Ovary (tissue), 7 donors: ENCODE measurements at regions not wholly inside any gene's neighbourhood (a gene's known extent, or its start where the extent isn't known, plus 50 kb on each side); places are given as distances from the start of the nearest gene placed in this dataset.
"Not testable (repeated sequence)": the region's sequence is repeated elsewhere in the genome, so short reads cannot be mapped to it uniquely, and the experiment has no call there.

Experiments
- DNase-seq, 5 donors: peaks; one replicate each; pipeline ENCODE4 v3.0.0-alpha.2; 2019 to 2020
- H3K27ac ChIP-seq, 2 donors: fragments of 200-600 bp; one replicate each; pipeline versions ENCODE4 v1.5.1 to v1.8.0; 2019 to 2022
- H3K27me3 ChIP-seq: fragments of 200-600 bp; one replicate; pipeline ENCODE4 v1.8.0; 2022
- H3K36me3 ChIP-seq: fragments of 200-600 bp; sonication (generic); one replicate; pipeline ENCODE4 v1.5.1; 2019
- H3K4me1 ChIP-seq: one replicate; pipeline ENCODE4 v1.8.1; 2013; ENCODE audit warnings: mild to moderate bottlenecking, moderate library complexity; ENCODE audit not compliant: insufficient read depth
- H3K4me3 ChIP-seq: fragments of 200-600 bp; sonication (generic); one replicate; pipeline ENCODE4 v1.5.1; 2017
- H3K9me3 ChIP-seq, 2 donors: fragments of 200-600 bp in 1 of 2; sonication (generic) in 1 of 2; one replicate each; pipeline versions ENCODE4 v1.5.1 to v1.8.1; 2013 to 2019; ENCODE audit warnings: mild to moderate bottlenecking in 1 of 2, moderate library complexity in 1 of 2
- EP300 ChIP-seq: sonication (generic); formaldehyde crosslinking; IDR thresholded peaks from one replicate; pipeline ENCODE4 v1.6.1; 2017; ENCODE audit warnings: antibody characterized with exemption
- POLR2A ChIP-seq: fragments of 450-650 bp; IDR thresholded peaks from one replicate; pipeline ENCODE4 v1.6.1; 2017; ENCODE audit warnings: antibody characterized with exemption, mild to moderate bottlenecking, moderate library complexity
- WGBS, 3 donors: extraction: QIAGEN DNeasy Blood & Tissue Kit in 1 of 3; methylation state at CpG; one replicate each; pipeline versions ENCODE4 v1.1.5 to v1.1.7; 2013 to 2017; 5-methylcytosine and 5-hydroxymethylcytosine counted together
- intact Hi-C, 4 donors: fragments of 100-400 bp; cut with DNase I; formaldehyde crosslinking; loops; one replicate each; pipeline versions ENCODE4 v1.11.0 to v1.15.1; 2022 to 2023
- TF ChIP-seq, protein P1 (sequence below), 3 donors: fragments of 450-650 bp in 2 of 3; fragments of 200-600 bp in 1 of 3; IDR thresholded peaks; one replicate each; pipeline versions ENCODE4 v1.5.1 to v1.8.0; 2016 to 2022; ENCODE audit warnings: antibody characterized with exemption in 3 of 3, mild to moderate bottlenecking in 1 of 3
- donor health status: DM: no; HTN: no; CAD: no; lungs with moderate emphysema.
- donor health status: DM: no; HTN: no; CAD: no.
- donor health status: Bipolar disorder and iron deficiency.
- donor health status: DM: no; HTN: no; CAD: no.
- donor health status: DM: yes; HTN: yes; CAD: no.

DNA sequence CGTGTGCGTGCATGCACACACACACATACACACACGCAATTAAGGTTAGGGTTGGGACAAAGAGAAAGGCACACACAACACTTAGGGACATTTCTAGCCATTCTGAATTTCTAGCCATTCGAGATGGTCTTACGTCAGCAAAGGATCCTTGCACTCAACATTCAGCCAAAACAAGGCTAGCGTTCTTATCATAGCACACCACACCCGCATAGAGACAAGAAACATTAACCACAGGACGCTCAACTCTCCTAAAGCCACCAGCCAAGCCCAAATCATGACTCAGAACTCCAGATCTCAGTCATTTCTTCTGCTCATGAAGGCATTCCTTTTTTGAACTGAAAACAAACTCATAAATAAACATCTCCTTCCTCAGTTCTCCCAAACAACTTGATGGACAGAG is 106.8 kb downstream of the LMO4 start:
- 54 to 60% (median 57%) methylated on average over 8 of the region's 8 CpGs for WGBS, 3 donors
- Histone ChIP-seq H3K36me3 (no peaks in the 10 kb centered on the region), H3K27ac (no peak overlapping the region), H3K27me3 (no peaks in the 10 kb centered on the region), H3K9me3 (no peaks in the 10 kb centered on the region), H3K4me1 (peaks cover 6% of the 10 kb centered on the region), H3K4me3 (no peak overlapping the region)
- TF ChIP-seq, protein P1, sequence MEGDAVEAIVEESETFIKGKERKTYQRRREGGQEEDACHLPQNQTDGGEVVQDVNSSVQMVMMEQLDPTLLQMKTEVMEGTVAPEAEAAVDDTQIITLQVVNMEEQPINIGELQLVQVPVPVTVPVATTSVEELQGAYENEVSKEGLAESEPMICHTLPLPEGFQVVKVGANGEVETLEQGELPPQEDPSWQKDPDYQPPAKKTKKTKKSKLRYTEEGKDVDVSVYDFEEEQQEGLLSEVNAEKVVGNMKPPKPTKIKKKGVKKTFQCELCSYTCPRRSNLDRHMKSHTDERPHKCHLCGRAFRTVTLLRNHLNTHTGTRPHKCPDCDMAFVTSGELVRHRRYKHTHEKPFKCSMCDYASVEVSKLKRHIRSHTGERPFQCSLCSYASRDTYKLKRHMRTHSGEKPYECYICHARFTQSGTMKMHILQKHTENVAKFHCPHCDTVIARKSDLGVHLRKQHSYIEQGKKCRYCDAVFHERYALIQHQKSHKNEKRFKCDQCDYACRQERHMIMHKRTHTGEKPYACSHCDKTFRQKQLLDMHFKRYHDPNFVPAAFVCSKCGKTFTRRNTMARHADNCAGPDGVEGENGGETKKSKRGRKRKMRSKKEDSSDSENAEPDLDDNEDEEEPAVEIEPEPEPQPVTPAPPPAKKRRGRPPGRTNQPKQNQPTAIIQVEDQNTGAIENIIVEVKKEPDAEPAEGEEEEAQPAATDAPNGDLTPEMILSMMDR (IDR thresholded peaks at IDR 0.05) = no peak
- TF ChIP-seq POLR2A (no peak), EP300 (no peak)
- intact Hi-C loops = no loop called here
- peak in 1 of 5 donors; percentile 18 for DNase-seq

DNA sequence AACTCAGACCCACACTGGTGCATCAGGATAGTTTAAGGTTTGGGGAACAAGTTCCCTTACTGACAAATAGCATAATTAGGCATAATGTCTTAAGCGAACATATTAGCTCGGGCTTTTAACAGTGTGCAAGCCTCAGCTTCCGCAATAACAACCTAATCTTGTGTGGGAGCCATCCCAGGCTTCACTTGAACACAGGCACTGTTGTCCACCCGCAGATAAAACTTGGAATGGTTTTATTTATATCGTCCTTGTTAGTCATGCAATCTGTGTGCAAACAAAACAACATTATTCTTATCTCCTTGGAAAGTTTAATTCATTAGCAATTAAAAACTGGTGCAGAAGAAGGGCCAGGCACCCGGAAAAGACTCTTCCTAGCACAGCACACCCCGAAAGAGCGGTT is 107.4 kb downstream of the LMO4 start:
- H3K4me3 ChIP-seq, H3K27me3 ChIP-seq, H3K27ac ChIP-seq, intact Hi-C loops, H3K4me1 ChIP-seq, H3K36me3 ChIP-seq, H3K9me3 ChIP-seq: not testable (repeated sequence)
- peak in 1 of 5 donors; percentile 19 for DNase-seq
- 13 to 24% (median 14%) methylated on average over 8 of the region's 8 CpGs for WGBS, 3 donors

DNA sequence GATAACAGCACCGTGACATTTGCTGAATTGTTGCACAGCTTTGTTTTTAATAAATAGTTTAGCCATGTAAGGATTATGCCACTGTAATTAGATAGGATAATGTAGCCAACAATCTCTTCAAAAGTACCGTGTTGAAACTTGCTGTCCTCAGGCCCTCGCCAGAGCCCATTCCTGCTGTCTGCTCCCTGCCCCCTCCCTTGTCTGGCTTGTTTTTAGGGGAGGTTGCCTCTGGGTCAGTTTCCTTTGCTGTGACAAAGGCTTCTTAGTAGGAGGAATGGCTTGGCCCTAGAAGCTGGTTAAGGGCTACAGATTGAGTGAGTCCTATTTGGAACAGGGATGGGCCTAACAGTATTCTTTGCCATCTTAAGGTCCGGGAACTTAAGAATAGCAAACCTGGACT is 107.9 kb downstream of the LMO4 start:
- 20 to 43% (median 32%) methylated on average over 4 of the region's 4 CpGs for WGBS, 3 donors
- no peak overlapping the region for H3K27ac ChIP-seq
- no peaks in the 10 kb centered on the region for H3K36me3 ChIP-seq
- no peaks in the 10 kb centered on the region for H3K27me3 ChIP-seq
- H3K9me3 ChIP-seq = no peaks in the 10 kb centered on the region
- TF ChIP-seq, protein P1 (IDR thresholded peaks at IDR 0.05) = no peak
- TF ChIP-seq POLR2A (no peak), EP300 (no peak)
- H3K4me1 ChIP-seq = peaks cover 6% of the 10 kb centered on the region
- peak in 1 of 5 donors; percentile 30 for DNase-seq
- no peak overlapping the region for H3K4me3 ChIP-seq
- intact Hi-C loops = no loop called here

DNA sequence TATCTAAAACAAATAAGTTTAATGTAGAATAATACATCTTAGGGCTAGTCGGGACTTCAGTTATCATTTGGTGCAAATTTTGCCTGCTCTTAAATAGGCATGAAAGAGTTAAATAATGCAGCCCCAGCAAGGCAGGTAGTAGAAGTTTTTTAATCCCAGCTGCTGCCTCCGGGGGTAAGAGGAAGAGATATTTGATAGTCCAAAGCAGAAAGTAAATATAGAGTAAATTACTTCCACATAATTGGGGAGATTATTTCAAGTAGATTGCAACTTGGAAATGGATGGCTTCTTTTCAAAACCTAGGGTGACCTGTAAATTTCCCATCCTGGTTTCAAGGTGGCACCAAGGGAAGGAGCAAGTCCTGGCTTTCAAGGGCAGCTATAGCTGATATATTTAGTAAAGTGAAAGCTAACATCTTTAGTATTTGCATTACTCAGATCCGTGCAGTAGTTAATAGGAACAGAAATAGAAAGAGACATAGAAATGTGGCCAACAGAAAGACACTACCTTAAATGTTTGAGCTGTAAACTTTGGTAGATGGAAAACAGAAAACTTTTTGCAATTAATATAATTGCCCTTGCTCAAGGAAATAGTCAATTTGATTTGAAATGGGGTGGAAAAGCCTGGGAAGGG is 109.1 kb downstream of the LMO4 start:
- no peak for TF ChIP-seq EP300
- TF ChIP-seq, protein P1 (IDR thresholded peaks at IDR 0.05) = no peak
- TF ChIP-seq POLR2A = no peak
- Histone ChIP-seq H3K27ac (no peak overlapping the region), H3K36me3 (no peaks in the 10 kb centered on the region), H3K4me3 (no peak overlapping the region), H3K4me1 (peaks cover 6% of the 10 kb centered on the region), H3K9me3 (no peaks in the 10 kb centered on the region), H3K27me3 (no peaks in the 10 kb centered on the region)
- no peak for DNase-seq
- 57 to 64% (median 58%) methylated on average over 3 of the region's 3 CpGs for WGBS, 3 donors
- intact Hi-C loops = no loop called here

DNA sequence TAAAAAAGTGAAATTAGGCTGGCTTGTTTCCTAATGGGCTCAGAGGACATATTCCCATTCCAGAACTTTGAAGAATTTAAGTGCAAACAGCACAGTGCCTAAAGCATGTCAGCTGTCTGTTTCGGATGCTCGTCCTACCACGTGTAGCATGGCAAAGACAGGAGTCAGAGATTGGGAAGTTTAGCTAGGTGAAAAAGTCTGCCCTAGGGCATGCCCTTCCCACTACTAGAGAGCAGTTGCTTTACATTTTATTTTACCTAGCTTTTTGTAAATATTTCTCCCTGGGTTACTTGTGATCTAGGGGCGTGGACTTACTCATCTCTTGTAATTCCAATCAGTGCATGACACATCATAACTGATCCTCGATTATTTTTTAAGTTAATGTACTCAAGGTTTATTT is 111.1 kb downstream of the LMO4 start:
- Histone ChIP-seq H3K27me3 (no peaks in the 10 kb centered on the region), H3K4me1 (peaks cover 6% of the 10 kb centered on the region), H3K27ac (no peak overlapping the region), H3K36me3 (no peaks in the 10 kb centered on the region), H3K4me3 (no peak overlapping the region), H3K9me3 (no peaks in the 10 kb centered on the region)
- DNase-seq = no peak
- TF ChIP-seq POLR2A (no peak), EP300 (no peak)
- TF ChIP-seq, protein P1 (IDR thresholded peaks at IDR 0.05) = no peak
- intact Hi-C loops = no loop called here
- 91 to 95% (median 94%) methylated on average over 5 of the region's 5 CpGs for whole genome bisulfite sequencing, 3 donors
